ENCODE measurements at regions not wholly inside any gene's neighbourhood (a gene's known extent, or its start where the extent isn't known, plus 50 kb on each side); places are given as distances from the start of the nearest gene placed in this dataset.

- peak; percentile 80 for DNase-seq
Observed at GRCh38 chr4:128347930-128348660, 60.5 kb upstream of the PGRMC2 start.

DNA sequence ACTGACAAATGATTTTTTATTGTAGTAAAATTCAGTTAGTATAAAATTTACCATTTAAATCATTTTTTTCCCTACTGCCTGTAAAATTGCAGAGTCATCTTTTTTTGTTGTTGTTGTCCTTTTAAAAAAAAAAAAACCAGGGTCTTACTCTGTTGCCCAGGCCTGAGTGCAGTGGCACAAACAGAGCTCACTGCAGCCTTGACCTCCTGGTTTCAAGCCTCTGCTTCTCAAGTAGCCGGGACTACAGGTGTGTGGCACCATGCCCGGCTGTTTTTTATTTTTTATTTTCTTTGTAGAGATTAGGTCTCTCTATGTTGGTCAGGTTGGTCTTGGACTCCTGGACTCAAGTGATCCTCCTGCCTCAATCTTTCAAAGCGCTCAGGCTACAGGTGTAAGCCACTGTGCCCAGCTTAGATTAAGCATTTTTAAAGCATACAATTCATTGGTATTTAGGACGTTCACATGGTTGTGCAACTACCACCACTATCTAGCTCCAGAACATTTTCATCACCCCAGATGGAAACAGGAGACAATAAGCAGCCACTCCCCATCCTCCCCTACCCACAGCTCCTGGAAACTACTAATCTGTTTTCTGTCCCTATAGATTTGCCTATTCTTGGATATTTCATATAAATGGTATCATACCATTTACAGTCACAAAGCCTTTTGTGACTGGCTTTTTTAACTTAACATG is 59.7 kb upstream of the PGRMC2 start:
- DNase-seq: peak; percentile 70

- DNase-seq: peak; percentile 78
Observed at GRCh38 chr4:128346054-128346716, 58.6 kb upstream of the PGRMC2 start.

DNA sequence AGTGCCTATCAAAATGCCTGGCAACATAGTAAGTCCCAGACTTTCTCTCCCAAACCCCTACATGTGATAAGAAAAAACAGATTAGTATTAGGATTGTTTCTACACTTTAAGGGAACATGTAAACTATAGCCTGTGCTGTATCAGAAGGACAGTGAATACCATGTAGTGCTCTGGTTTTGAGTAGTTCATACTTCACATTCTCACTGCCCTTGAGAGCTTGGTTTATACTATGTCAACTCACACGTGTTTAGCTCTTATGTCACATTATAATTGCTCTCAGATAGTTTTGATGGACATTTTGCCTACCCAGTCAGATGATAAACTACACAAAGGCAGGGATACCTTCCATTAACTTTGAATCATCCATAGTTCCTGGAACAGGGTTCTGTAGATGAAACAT is 58.0 kb upstream of the PGRMC2 start:
- no peak for DNase-seq

GRCh38 chr4:128342762-128343161 is 55.1 kb upstream of the PGRMC2 start:
- DNase-seq: no peak

- DNase-seq: no peak
Observed at GRCh38 chr4:128341634-128342033, 54.0 kb upstream of the PGRMC2 start.

- peak; percentile 91 for DNase-seq
Observed at GRCh38 chr4:128338634-128339355, 51.2 kb upstream of the PGRMC2 start.

DNA sequence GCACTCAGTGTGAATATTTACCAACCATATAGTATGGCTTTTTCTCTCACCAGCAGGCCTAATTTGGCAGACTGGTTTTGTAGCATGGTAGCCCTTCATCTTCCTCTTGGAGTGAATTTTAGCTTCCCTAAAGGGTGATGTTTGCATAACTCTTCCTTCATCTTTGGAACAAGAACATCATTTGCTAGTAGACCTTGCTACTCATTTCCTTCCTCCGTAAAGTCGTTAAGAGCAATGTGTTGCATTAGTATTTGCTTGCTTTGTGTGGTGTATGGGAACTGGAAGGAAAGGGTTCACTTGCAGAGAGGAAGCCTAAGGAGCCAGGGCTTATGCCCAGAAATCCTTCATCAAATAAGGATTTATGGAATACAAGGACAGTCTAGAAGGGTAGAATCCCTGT is 50.2 kb upstream of the PGRMC2 start:
- no peak for DNase-seq

Measured in fibroblast of upper back skin (primary cell).